Left hindlimb (tissue), 1 donor: ENCODE measurements at regions not wholly inside any gene's neighbourhood (a gene's known extent, or its start where the extent isn't known, plus 50 kb on each side); places are given as distances from the start of the nearest gene placed in this dataset.
A peak's percentile ranks its signal among the peaks of the same experiment; 100 is the strongest.

Experiments
- DNase-seq: peaks from one replicate; pipeline ENCODE4 v3.0.0-alpha.2; 2018

DNA sequence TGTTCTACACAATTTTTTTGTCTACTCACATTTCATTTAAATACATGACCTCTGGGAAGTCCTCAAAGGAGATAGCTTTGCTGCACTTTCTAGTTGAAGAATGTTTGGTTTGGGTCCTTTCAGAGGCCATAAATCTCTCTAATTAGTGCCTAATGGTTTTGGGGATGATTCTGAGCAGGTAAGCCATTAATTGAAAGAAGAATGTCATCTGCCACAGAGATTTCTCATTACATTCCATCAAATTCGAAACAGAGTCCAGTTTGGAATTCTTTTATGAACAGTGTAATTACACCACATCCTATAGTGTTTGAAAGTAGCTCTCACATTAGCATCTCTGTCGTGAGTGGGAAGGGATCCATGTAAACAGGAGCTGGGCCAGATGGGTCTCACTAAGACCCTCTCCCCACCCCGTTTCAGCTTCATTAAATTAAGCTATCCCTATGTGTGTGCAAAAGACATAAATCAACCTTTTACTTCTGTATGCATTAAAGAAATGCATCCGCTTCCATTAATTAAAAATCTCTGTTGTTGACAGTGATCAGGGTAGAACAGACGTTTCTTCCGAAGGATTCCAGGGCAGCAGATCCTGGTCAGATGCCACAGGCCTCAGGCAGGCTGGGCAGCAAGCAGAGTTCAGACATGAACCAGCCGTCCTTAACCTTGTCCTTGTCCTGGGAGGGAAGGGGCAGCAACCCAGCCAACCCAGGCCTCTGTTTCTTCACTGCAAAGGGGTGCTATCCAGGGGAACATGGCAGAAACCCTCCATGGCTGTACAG lies 99.8 kb upstream of the MAP1B start:
- no peak for DNase-seq

DNA sequence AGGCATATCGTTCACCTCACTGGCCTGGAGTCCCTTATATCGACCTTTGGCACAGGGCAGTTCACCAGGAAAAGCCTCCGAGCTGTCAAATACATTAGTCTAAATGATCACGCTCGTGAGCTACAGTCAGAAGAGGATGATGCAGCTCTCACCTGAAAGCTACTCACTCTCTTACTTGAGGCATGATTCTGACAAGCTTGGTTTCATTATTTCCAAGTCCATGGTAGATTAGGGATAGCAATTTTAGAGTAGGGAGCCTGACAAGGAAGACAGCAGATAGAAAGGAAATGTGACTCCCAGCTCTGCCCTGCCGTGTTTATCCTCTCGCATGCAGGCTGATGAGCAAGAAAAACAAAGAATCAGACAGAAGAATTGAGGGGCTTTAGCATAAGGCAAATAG lies 98.0 kb upstream of the MAP1B start:
- DNase-seq: no peak

DNA sequence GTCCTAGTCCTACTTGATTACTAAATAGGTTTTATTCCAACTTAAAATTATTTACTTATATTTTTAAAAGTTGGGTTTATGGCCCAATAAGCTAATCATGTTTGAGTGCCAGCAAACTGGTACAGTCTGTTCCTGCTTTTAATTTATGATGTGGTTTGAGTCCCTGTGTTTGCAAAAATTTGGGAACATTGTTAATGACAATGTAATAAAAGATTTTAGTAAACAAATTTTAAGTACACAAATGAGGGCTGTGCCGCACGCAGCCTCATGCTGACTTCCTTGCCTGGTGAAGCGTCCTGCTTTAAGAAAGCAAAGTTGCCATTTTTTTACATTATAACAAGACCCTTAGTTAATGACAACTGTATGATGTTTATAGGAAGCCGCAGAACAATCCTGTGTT lies 96.8 kb upstream of the MAP1B start:
- DNase-seq: no peak

DNA sequence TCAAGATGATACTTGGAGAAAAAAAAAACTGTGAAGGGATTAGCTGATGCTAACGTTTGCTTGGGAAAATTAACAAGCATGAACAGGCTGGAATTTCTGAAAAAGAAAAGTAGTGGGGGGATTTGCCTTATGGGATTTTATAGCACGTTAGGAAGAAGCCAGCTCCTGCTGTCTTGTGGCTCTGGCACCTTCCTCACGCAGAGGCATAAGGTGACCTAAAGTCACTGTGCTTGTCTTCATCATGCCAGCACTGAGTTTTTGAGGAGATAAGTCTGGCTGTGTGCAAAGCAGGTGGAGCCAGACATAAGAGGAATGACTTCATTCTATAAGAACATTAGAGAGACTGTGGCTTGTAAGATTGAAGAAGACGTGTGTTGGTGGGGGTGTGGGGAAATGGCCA lies 94.4 kb upstream of the MAP1B start:
- DNase-seq: no peak

DNA sequence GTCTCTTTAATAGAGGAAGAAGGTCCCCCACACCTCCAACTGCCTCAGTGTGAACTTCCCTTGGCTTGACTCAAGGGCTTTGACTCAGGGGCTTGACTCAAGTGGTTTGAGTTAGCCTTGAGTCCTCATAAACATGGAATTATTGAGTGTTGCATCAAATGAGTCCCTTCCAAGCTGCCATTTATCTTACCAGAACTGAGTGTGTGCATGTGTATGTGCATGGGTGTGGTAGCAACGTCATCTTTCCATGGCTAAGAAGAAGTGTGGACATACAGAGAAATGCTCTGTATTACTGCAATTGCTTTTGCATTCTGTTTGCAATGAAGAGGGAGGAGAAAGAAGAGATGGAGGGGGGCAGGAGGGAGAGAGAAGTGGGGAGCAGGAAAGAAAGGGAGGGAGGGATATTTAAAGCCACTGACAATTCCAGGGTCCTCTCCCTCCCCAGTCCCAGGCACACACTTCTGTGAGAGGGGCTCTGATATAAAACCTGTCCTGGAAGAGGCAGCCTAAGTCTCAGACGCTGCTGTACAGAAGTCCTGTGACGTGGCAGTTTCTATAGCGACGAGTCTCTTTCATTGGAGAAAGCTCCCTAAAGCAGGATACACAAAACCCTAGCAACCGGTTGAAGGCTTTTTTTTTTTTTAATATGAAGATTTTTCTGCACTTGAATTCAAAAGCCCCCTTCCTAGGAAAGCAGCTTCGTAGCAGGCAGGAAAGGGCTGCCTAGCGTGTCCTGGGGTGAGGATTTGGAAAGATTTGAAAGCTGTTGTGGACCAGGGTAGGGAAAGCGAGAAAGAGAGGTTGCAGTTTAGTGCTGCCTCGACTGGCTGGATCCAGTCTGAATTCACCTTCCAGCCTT lies 93.3 kb upstream of the MAP1B start:
- peak; percentile 58 for DNase-seq

DNA sequence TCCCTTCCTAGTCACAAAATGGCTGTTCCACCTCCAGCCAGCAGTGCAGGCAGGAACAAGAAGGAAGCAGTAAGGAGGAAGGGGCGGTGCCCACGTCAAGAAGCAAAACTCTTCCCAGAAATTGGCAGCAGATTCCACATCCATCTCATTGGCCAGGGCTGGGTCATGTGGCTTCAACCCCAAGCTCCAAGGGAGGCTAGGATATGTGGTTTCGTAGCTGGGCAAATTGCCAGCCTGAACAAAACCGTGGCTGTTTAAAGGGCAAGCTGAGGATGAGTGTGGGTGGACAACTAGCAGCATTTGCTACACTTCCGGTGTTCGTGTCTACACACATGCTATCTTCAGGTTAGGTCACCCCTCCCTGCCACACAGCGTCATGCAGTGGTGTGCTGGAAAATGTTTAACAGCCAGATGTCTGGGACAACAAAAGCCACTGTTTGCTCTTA lies 92.1 kb upstream of the MAP1B start:
- DNase-seq: peak; percentile 42

DNA sequence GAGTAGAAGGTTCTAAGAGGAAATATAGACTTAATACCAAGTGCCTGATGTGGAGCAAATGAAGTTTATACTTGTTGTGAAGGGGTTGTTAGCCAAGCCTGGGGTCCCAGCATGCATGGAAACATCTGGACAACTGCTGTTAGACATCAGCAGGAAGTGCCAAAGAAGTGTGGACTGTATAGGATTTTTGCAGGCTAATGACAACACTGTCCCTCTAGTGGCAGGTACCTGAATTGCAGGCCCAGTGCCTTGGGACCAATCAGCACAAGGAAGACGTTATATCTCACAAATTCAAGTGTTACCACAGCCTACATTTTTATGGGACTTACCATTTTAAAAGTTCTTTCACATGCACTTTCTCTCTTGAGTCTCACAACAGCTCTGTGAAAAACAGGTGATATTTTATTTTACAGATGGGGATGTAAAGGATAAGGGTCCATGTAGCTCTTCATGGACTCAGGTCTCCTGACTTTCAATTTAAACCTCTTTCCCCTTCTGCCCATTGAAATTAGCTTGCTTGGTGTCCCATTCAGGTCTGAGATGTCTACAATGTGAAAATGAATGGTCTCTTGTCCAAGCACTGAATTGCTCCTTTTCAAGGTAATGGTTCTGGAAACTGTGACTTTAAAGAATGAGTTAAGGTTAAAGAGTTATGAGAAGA lies 89.0 kb upstream of the MAP1B start:
- peak; percentile 38 for DNase-seq

DNA sequence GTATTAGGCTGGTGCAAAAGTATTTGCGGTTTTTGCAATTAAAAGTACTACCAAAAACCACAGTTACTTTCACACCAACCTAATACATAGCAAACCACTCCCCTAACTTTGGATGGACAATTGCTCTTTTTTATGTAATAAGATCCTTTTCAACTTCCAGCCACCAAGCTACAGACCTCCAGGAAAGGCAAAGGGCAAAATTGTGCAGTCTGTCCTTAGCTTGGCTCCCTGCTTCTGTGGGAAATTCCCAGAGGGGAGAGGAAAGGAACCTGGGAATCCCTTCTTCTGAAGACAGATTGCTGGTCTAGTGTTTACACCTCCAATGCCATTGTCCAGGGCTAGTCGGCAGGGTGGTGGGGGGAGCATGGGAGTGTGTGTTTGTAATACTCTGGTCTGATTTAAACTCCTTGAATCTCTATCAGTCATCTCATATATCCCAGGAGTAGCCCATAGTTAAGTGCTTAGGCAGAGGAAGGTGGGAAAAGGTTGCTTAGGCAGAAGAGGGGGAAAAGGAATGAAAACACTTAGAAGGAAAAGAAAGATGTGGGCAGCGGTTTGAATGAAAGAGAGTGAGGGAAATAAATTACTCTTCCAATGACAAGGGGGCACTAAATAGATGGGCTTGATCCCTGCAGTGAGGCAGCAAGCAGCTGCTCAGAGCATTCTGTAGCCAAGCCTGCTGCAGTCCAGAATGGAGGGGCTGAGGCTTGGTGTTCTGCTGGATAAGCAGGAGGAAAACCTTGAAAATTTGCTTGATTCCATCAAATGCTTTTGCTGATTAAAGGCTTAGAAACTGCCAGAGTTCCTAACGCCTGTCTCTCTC lies 86.9 kb upstream of the MAP1B start:
- DNase-seq: no peak

DNA sequence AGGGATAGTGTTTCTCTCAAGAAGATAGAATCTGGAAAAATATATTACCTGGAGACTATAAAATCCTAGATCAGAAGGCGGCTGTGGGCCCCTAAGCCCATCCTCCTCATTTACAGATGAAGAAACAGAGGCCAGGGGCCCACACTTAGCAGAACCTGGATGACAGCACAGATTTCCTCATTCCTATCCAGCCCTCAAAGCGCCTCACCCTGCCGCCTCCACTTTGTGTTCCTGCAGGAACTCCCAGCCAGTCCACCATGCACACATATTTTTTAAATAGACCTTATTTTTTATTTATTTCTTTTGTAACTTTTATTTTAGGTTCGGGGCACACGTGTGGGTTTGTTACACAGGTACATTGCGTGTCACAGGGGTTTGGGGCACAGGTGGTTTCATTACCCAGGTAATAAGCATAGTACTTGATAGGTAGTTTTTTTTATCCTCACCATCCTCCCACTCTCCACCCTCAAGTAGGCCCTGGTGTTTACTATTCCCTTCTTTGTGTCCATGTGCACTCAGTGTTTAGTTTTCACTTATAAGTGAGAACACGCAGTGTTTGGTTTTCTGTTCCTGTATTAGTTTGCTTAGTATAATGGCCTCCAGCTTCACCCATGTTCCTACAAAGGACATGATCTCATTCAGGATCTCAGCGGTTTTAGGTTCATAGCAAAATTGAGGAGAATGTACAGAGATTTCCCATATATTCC lies 85.5 kb upstream of the MAP1B start:
- DNase-seq: no peak

DNA sequence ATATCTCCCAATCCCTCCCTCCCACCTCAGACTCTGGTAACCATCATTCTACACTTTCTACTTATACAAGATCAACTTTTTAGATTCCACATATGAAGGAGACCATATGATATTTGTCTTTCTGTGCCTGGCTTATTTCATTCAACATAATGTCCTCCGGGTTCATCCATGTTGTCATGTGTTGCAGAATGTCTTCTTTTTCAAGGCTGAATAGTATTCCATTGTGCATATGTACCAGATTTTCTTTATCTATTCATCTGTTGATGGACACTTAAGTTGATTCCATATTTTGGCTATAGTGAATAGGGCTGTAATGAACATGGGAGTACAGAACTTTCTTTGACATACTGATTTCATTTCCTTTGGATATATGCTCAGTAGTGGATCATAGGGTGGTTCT lies 78.9 kb upstream of the MAP1B start:
- no peak for DNase-seq

DNA sequence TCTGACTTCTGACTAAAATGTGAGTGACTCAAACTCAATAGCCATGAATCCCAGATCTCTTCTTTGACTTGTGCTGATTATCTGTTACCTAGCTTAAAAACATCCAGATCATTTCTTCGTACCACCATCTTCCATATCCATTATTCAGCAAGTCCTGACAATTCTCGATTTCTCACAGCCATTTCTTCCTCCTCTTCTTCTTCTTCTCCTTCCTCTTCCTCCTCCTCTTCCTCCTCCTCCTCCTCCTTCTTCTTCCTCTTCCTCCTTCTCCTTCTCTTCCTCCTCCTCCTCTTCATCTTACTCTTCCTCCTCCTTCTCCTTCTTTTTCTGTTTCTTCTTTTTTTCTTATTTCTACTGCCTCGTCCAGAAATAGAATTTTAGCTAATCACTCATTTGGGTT lies 77.0 kb upstream of the MAP1B start:
- DNase-seq: no peak

DNA sequence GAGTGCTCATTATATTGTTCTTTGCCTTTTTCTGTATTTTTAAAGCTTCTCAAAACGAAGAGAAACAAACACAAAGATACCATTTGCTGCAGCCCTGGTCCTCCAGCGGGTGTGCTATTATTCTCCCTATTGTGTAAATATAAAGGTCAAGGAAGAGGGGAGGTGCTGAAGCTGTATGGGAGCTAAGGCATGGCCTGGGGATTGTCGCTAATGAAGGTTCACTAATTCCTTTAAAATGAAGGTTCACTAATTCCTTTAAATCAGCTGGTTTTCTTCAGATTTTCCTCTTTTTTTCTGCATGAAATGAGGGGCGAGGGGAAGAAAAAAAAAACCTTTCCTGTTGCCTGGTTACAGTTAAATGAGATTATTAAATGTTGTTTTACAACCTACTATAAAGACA lies 74.5 kb upstream of the MAP1B start:
- DNase-seq: no peak

DNA sequence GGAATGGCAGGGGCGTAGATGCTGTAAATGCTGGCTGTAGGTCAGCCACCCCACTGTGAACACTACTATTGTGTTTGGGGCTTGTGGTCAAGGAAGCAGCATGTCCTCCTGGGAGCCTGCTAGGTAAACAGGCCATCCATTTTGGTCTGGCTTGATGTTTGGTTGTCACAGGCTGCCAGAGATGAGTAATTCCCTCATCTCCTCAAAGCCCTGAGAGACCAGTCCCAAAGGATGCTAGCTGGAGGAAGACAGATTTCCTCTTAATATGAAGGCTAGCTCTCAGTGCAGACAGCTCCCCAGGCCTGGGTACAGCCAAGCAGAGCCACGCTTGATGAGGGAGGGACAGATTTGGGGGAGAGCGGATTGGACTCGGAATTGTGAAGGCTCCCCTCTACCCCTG lies 72.5 kb upstream of the MAP1B start:
- no peak for DNase-seq

DNA sequence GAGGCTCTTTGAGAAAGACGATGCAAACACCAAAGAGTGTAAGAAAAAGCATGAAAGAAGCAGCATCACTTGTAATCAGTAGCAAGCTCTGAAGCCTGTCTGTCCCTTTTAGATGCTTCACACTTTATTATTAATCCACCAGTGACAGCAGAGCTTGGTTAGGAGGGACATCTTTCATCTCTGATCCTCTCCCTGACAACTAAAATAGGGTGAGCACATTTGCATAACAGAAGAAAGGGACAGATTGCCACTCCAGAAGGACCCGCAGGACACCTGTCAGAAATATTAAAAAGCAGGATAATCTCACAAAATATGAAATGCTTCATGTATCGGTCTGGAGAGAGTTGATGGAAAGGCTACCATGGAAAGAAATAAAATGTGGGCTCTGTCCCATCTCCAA lies 71.4 kb upstream of the MAP1B start:
- DNase-seq: no peak

DNA sequence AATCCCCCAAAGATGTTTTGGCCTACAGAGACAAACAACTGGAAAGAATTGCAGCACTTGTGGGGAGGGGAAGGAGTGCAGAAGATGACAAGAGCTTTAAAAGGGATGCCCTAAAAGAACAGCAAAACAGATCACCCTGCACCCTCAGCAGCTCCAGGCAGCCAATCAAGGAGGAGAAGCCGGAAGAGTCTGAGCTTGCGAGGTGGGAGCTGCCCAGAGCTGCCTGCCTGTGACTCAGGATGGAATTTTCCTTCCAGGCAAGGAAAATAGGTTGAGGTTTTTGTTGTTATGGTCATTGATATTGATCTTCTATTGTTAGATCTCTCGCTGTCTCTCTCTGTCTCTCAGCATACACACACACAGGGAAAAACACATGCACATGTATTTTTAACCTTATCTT lies 70.3 kb upstream of the MAP1B start:
- no peak for DNase-seq

DNA sequence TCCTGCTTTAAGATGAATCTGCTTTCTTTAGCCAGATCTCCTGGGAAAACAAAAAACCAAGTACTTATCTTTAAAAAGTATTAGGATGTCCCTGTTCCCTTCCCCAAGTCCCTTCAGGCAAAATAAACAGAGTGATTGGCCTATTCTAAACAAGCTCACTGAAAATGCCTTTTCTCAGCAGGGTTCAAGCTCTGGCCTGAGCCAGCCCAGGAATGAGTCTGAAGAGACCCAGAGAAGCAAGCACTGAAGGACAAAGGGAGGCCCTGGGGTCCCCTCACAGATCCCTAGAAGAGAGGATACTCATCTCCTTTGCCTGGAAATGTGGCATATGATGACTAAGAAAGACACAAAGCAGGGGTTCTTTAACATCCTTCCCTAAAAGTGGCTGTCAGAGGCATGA lies 66.8 kb upstream of the MAP1B start:
- DNase-seq: no peak

DNA sequence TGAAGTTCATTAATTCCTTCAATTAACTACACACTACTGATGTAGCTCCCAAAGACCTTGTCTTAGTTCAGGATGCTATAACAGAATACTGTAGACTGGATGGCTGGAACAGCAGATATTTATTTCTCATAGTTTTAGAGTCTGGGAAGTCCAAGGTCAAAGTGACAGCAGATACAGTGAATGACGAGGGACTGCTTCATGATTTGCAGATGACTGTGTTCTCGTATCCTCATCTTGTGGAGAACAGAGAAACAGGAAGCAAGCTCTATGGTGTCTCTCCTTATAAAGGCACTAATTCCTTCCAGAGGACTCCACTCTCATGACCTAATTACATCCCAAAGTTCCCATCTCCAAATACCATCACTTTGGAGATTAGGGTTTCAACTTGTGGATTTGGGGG lies 65.6 kb upstream of the MAP1B start:
- no peak for DNase-seq

DNA sequence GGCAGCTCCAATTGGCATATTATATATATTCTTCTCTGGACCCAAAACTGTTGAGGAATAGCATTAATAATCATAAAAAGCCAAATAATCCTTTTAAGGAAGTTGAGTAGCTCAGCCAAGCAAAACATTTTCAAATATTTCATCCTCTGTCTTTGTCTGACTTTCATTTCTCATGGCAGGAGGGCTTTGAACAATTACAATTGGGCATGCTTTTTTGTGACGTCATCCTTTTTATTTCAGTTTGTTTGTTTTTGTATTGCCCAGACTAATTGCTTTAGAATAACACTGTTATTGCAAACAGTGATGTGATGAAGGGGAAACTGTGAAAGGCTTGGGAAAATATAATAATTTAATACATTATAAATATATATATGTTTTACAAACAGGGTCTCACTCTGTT lies 65.2 kb upstream of the MAP1B start:
- DNase-seq: no peak

DNA sequence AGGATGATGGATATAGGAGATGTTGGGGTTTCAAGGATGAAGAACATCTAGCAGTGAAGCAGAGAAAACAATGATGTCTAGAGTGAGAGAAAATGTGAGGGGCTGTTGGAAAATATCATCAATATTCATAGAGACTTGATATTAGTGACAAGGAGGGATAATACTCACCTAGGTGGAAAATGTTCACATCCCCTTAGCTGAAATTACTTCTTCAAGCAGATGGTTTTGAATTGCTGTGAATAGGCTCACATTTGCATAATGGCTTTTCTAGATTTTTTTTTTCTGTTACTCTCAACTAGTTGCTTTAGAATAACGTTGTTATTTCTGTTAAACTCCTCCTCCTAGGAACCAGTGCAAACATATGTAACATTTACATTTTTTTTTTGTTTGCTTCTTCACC lies 61.6 kb upstream of the MAP1B start:
- DNase-seq: no peak

DNA sequence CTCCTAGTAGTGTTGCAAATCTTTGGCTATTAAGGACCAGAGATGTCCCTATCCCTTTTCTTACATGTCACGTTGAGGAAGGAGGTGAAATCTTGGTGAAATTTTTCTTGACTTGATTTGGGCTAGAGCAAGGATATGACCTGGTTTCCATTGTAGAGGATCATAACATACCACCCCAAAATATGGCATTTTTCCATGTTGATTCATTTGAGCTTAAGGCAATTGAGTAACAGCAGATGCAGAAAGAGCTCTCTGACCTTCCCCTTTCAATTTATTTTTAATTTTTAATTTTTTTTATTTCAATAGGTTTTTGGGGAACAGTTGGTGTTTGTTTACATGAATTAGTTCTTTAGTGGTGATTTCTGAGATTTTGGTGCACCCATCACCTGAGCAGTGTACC lies 61.2 kb upstream of the MAP1B start:
- no peak for DNase-seq

DNA sequence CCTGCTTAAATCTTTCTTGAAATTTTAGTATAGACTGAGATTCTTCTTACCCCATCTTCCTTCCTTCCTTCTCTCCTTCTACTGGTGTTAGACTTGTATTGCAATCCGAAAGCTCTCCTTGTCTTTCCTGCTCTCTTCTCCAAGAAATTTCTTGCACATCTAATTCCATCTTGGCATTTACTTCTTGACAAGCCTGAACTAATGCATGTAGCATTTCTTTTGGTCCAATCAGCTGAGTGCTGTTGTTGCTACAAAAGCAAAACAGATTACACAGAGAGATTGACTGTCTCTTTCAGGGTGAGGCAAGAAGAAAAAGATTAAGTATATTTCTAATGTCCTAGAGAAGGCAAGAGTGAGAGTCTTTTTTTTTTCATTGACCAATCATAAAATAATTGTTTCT lies 51.6 kb upstream of the MAP1B start:
- no peak for DNase-seq
